Natural killer cell (primary cell): ENCODE measurements at regions not wholly inside any gene's neighbourhood (a gene's known extent, or its start where the extent isn't known, plus 50 kb on each side); places are given as distances from the start of the nearest gene placed in this dataset.

ENCODE experiments used
- ATAC-seq, 3 donors: fragments of 150-1000 bp in 2 of 3; fragments of 200-7000 bp in 1 of 3; cut with Tn5 transposase; 1 replicate in 1 of 3; 2 replicates in 2 of 3; pipeline ENCODE4 v1.10.0; 2021; ENCODE audit warnings: mild to moderate bottlenecking in 2 of 3, moderate library complexity in 2 of 3
- DNase-seq, 2 donors: peaks; one replicate each; pipeline versions ENCODE4 v3.0.0 to v3.0.0-alpha.2; 2013 to 2021; ENCODE audit warnings: mixed read lengths in 1 of 2
- H3K27ac ChIP-seq: one replicate; pipeline ENCODE4 v1.5.1; 2013; ENCODE audit warnings: mild to moderate bottlenecking, low read length
- H3K27me3 ChIP-seq: one replicate; pipeline ENCODE4 v1.6.1; 2013; ENCODE audit warnings: low read length; ENCODE audit not compliant: control insufficient read depth, insufficient read depth
- H3K36me3 ChIP-seq: one replicate; pipeline ENCODE4 v1.6.1; 2013; ENCODE audit warnings: low read length; ENCODE audit not compliant: control insufficient read depth, insufficient read depth
- H3K4me1 ChIP-seq: one replicate; pipeline ENCODE4 v1.6.1; 2013; ENCODE audit warnings: low read length; ENCODE audit not compliant: control insufficient read depth, insufficient read depth
- H3K4me3 ChIP-seq: one replicate; pipeline ENCODE4 v1.5.1; 2013; ENCODE audit warnings: low read length
- H3K9me3 ChIP-seq: one replicate; pipeline ENCODE4 v1.6.1; 2013; ENCODE audit warnings: low read length; ENCODE audit not compliant: control insufficient read depth, insufficient read depth
- H3K27ac Mint-ChIP-seq, 2 donors: one replicate each; pipeline ENCODE4 v1.8.0; 2022; ENCODE audit warnings: mild to moderate bottlenecking in 2 of 2, mixed read lengths in 2 of 2, moderate library complexity in 1 of 2
- H3K27me3 Mint-ChIP-seq, 2 donors: one replicate each; pipeline ENCODE4 v1.8.0; 2022; ENCODE audit warnings: low read depth in 2 of 2, mixed read lengths in 2 of 2
- H3K36me3 Mint-ChIP-seq: one replicate; pipeline ENCODE4 v1.8.0; 2022; ENCODE audit warnings: mixed read lengths
- H3K4me1 Mint-ChIP-seq, 2 donors: one replicate each; pipeline ENCODE4 v1.8.0; 2022; ENCODE audit warnings: mixed read lengths in 2 of 2
- H3K4me3 Mint-ChIP-seq: one replicate; pipeline ENCODE4 v1.8.0; 2022; ENCODE audit warnings: mild to moderate bottlenecking, moderate library complexity, mixed read lengths
- H3K9me3 Mint-ChIP-seq, 2 donors: one replicate each; pipeline ENCODE4 v1.8.0; 2022; ENCODE audit warnings: mixed read lengths in 2 of 2
- WGBS: methylation state at CpG from one replicate; pipeline ENCODE4 v1.1.7; 2013; ENCODE audit warnings: missing lambda C conversion rate; ENCODE audit not compliant: insufficient coverage; 5-methylcytosine and 5-hydroxymethylcytosine counted together
- intact Hi-C: fragments of 100-400 bp; cut with micrococcal nuclease; formaldehyde crosslinking; loops from one replicate; pipeline ENCODE4 v1.14.2; 2022
- TF ChIP-seq, protein P1 (sequence below): fragments of 200-600 bp; IDR thresholded peaks from one replicate; pipeline ENCODE4 v1.8.0; 2022; ENCODE audit warnings: antibody characterized with exemption

DNA sequence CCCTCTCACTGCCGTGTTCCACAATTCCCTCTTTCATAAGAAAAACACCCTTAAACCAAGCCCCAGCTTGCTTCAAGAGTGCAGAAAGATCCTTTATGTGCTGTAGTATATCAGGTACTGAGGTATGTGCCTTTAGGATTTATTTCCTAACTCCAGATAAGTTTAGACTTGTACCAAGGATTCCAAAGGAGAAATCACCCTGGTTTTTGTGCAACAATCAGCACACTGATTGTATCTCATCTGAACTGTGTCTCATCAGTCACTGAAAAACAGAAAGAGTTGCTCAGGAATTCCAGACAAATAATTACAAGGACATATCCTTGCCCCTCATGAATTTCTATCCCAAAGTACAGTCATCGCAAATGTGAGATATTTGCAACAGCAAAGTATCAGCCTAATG, 77.2 kb upstream of the PTPRZ1 start:
- peaks cover 6% of the 10 kb centered on the region in 2 donors for H3K9me3 Mint-ChIP-seq

DNA sequence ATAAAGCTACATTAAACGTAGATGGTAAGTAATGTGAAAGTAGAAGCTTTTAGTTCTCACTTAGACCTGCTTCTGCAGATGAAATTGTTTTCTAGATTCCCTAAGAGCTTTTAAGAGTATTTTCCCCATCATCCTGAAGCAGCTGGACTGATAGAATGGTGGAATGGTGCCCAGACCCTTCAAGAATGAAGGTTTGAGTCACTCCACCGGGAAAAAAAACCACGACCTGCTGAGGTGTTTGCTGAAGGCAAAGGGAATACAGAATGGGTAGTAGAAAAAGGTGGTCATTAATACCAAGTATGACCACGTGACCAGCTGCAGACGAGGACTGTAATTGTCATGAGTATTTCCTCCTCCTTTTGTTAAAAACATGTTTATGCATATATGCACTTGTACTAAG, 79.2 kb upstream of the PTPRZ1 start:
- no peaks in the 10 kb centered on the region for H3K4me1 ChIP-seq
- WGBS = 82% methylated on average over 5 of the region's 5 CpGs
- Mint-ChIP-seq H3K9me3 (peaks cover 4 to 5% of the 10 kb centered on the region in 2 donors), H3K27ac (no peak overlapping the region), H3K27me3 (no peaks in the 10 kb centered on the region), H3K4me3 (no peak overlapping the region), H3K36me3 (no peaks in the 10 kb centered on the region), H3K4me1 (no peaks in the 10 kb centered on the region)
- TF ChIP-seq, protein P1, sequence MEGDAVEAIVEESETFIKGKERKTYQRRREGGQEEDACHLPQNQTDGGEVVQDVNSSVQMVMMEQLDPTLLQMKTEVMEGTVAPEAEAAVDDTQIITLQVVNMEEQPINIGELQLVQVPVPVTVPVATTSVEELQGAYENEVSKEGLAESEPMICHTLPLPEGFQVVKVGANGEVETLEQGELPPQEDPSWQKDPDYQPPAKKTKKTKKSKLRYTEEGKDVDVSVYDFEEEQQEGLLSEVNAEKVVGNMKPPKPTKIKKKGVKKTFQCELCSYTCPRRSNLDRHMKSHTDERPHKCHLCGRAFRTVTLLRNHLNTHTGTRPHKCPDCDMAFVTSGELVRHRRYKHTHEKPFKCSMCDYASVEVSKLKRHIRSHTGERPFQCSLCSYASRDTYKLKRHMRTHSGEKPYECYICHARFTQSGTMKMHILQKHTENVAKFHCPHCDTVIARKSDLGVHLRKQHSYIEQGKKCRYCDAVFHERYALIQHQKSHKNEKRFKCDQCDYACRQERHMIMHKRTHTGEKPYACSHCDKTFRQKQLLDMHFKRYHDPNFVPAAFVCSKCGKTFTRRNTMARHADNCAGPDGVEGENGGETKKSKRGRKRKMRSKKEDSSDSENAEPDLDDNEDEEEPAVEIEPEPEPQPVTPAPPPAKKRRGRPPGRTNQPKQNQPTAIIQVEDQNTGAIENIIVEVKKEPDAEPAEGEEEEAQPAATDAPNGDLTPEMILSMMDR = no peak
- H3K27ac ChIP-seq = no peak overlapping the region
- intact Hi-C loops = no loop called here
- H3K27me3 ChIP-seq = no peaks in the 10 kb centered on the region
- H3K4me3 ChIP-seq = no peak overlapping the region
- no peak for ATAC-seq
- no peak for DNase-seq
- H3K9me3 ChIP-seq = no peaks in the 10 kb centered on the region
- no peaks in the 10 kb centered on the region for H3K36me3 ChIP-seq

More for the DNA sequence above, 77.2 kb upstream of the PTPRZ1 start:
- H3K36me3 ChIP-seq = no peaks in the 10 kb centered on the region
- no peak overlapping the region for H3K4me3 ChIP-seq
- H3K4me1 ChIP-seq = no peaks in the 10 kb centered on the region
- Mint-ChIP-seq H3K4me3 (no peak overlapping the region), H3K27ac (no peak overlapping the region), H3K36me3 (no peaks in the 10 kb centered on the region), H3K27me3 (no peaks in the 10 kb centered on the region), H3K4me1 (no peaks in the 10 kb centered on the region)
- WGBS = 95% methylated on average over 1 of the region's 2 CpGs
- no peaks in the 10 kb centered on the region for H3K27me3 ChIP-seq
- intact Hi-C loops = no loop called here
- H3K9me3 ChIP-seq = no peaks in the 10 kb centered on the region
- no peak for ATAC-seq
- no peak for DNase-seq
- TF ChIP-seq, protein P1 = no peak
- no peak overlapping the region for H3K27ac ChIP-seq

DNA sequence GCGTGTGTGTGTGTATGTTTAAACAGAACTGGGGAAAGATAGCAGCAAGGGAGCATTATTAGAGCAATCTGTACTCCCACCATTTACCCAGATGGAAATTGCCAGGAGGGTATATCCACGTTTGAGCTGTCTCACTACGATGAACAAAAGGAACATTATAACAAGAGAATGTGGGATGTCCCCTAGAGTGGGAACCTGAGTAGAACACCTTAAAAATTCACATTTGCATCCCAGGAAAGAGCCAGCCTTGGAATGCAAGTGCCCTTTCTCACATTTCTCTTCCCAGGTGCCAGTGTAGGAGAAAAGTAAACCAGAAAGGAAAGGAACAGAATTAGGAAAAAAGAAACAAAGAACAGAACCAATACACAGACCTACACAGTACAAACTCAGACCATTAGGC, 95.3 kb upstream of the PTPRZ1 start:
- Histone ChIP-seq H3K36me3 (no peaks in the 10 kb centered on the region), H3K4me1 (no peaks in the 10 kb centered on the region), H3K4me3 (no peak overlapping the region), H3K9me3 (no peaks in the 10 kb centered on the region), H3K27ac (no peak overlapping the region), H3K27me3 (no peaks in the 10 kb centered on the region)
- Mint-ChIP-seq H3K9me3 (peaks cover 6 to 7% of the 10 kb centered on the region in 2 donors), H3K36me3 (no peaks in the 10 kb centered on the region), H3K4me1 (no peaks in the 10 kb centered on the region), H3K27ac (no peak overlapping the region), H3K4me3 (no peak overlapping the region), H3K27me3 (no peaks in the 10 kb centered on the region)
- WGBS = 56% methylated on average over 2 of the region's 3 CpGs
- intact Hi-C loops = no loop called here
- TF ChIP-seq, protein P1 = no peak
- no peak for ATAC-seq
- no peak for DNase-seq

DNA sequence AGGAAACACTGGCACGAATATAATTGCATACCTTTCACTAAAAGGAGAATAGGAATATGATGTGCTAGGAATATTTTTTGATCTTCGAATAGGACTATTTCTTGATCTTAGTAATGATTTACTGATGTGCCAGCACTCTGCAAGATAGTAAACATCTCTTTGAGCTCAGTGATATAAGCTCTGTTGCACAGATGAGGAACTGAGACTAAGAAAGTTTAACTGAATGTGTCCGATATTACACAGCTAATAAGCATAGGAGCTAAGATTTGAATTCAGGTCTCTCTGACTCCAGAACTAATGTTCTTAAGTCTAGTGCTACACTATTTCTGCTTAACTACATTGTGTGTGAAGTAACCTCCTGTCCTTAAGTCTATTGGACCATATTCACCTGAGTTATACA, 98.4 kb upstream of the PTPRZ1 start:
- no peak overlapping the region for H3K4me3 Mint-ChIP-seq
- Histone ChIP-seq H3K27me3 (no peaks in the 10 kb centered on the region), H3K9me3 (no peaks in the 10 kb centered on the region), H3K27ac (no peak overlapping the region), H3K4me3 (no peak overlapping the region), H3K36me3 (no peaks in the 10 kb centered on the region), H3K4me1 (no peaks in the 10 kb centered on the region)
- WGBS = 87% methylated on average over 2 of the region's 3 CpGs
- H3K9me3 Mint-ChIP-seq = peaks cover 6 to 11% of the 10 kb centered on the region in 2 donors
- no peaks in the 10 kb centered on the region for H3K27me3 Mint-ChIP-seq
- no peak overlapping the region for H3K27ac Mint-ChIP-seq
- no peaks in the 10 kb centered on the region for H3K36me3 Mint-ChIP-seq
- intact Hi-C loops = no loop called here
- H3K4me1 Mint-ChIP-seq = no peaks in the 10 kb centered on the region
- DNase-seq = no peak
- ATAC-seq = no peak
- TF ChIP-seq, protein P1 = no peak
